ENCODE measurements at regions not wholly inside any gene's neighbourhood (a gene's known extent, or its start where the extent isn't known, plus 50 kb on each side); places are given as distances from the start of the nearest gene placed in this dataset.

GRCh38 chr4:24007860-24008261 lies 118.0 kb upstream of the PPARGC1A start:
- TF ChIP-seq CTCF (IDR thresholded peaks at IDR 0.05) (no peak), POLR2A (IDR thresholded peaks at IDR 0.05) (no peak)
